GM18873 (cell line): ENCODE measurements at regions not wholly inside any gene's neighbourhood (a gene's known extent, or its start where the extent isn't known, plus 50 kb on each side); places are given as distances from the start of the nearest gene placed in this dataset.

Source experiments
- ATAC-seq: cut with Tn5 transposase; IDR thresholded peaks from one replicate; pipeline ENCODE4 v1.9.1; 2021; ENCODE audit warnings: mild to moderate bottlenecking, moderate library complexity, moderate number of reproducible peaks; ENCODE audit not compliant: unreplicated experiment, low FRiP score

GRCh38 chr12:126095748-126096510, 1030.7 kb downstream of the AACS start:
- no peak for ATAC-seq

- ATAC-seq = no peak
These were observed 1041.5 kb downstream of the AACS start for GRCh38 chr12:126106706-126107105.

GRCh38 chr12:126107659-126108058, 1042.4 kb downstream of the AACS start:
- no peak for ATAC-seq

GRCh38 chr12:126108247-126108646, 1043.0 kb downstream of the AACS start:
- no peak for ATAC-seq

- ATAC-seq = no peak
These were observed 1046.9 kb downstream of the AACS start for GRCh38 chr12:126112141-126112540.

DNA sequence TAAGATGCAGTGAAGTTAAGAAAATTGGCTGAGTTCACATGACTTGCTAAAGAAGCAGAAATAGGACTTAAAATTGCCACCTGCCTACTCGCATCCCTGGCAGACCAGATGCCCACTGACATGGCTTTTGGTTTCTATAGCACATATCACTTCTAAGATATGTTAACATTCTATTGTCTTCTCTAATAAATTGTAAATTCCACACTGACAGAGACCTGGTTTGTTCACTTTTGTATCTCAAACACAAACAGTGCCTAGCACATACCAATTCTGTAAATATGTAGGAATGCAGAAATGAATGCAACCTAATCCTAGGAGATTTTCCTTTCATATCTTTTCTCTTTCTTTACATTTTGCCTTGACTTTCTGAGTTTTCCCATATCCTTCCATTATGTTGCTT, 1047.6 kb downstream of the AACS start:
- ATAC-seq = no peak

DNA sequence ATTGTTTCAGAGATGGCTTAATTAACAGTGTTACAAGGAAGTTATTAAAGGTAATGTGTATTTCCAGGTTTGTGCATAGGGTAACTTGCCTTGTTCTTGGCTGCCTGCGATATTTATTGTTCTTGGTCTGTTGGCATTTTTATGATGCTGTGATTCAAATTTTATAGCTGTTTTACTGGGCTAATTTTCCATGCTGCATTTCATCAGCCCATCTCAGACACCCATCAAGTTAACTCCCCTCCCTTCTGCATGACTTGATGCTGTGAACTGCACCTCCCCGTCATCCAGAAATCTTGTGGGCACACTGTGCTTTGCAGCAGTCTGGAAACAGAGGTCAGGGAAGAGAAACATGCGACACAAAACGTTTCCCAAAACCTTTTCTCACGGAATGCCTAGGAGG, 1049.2 kb downstream of the AACS start:
- no peak for ATAC-seq

DNA sequence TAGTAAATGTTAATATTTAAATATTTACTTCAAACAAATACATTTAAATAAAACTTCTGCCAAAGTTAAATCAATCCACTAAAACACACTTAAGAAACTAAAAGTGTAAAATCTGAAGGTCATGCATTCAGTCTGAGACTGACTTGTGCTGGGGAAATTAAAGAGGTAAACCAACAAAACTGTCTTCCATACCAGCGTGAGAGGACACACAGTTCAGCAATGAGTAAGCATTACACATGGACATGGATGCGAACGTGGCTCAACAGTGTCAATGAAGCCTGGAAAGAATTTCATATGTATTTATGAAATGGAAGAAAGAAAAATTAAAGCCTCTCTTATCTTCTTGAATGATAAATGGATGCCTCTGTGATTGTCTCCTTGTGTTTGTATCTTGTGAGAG, 1052.3 kb downstream of the AACS start:
- no peak for ATAC-seq

GRCh38 chr12:126139355-126139754, 1074.1 kb downstream of the AACS start:
- ATAC-seq = no peak

DNA sequence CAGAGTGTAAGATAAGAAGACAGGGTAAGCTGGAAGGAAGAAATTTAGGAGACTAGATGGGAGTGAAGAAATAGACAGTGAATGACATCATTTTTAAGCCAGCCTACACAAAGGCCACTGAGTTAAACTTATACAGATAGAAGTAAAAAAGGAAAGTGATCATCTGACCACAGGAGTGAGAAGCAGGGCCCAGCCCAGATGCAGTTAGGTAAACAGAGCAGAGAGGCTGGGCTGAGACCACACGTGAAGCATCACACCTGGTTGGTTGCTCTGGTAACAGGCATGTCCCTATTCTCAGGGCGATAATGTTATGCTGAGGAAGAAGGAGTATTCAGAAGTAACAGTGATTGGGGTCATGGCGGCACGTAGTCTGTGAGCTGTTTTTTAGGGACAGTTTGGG, 1079.4 kb downstream of the AACS start:
- no peak for ATAC-seq

DNA sequence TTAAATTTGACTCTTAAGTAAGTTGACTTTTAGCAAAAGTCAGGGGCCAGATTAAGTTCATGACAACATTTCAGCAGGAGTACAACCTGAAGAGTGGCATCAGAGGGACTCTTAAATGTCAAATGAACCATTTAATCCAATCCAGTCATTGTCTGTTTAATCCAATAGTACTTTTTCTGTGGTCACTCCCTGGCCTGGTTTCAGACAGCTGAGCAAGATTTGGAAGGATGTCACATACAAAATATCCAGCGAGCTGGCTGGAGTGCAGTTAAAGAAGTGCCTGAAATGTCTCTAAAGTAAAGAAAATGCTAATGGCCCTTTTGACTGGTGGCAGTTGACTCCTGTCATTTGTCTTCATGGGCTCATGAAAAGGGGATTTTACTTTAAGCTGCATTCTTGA, 1082.1 kb downstream of the AACS start:
- ATAC-seq = no peak

DNA sequence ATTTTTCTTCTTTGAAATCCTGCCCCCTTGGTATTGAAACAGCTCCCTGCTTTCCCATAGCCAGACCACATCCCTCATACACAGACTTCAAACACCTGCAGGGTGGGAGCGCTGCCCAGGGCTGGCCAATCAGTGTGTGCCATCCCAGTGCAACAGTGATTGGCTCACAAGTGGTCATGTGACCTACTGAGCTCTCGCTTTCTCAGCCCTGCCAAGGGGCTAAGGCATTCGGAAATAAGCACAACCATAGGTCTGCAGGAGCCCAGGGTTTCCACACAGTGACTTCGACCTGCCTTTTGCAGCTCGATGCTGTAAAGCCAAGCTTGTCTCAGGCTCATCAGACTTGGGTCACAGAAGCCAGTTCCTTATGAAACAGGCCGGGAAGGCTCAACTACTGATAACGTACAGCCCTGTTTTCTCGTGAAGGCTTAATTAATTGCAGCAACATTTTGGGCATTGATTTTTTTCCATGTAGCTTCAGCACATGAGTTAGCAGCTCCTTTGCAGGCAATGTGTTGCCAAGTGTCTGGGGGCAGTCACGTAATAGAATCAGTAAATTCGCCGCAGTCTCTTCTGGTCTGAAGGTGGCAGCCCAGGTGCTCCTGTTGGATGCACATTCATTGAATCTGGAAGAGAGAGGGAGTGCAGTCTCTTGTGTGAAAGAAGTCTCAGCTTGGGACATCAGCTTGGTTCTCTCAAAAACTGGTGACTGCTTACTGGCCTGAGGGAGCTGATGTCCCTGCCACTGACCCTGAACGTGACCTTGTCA, 1091.8 kb downstream of the AACS start:
- ATAC-seq = no peak

DNA sequence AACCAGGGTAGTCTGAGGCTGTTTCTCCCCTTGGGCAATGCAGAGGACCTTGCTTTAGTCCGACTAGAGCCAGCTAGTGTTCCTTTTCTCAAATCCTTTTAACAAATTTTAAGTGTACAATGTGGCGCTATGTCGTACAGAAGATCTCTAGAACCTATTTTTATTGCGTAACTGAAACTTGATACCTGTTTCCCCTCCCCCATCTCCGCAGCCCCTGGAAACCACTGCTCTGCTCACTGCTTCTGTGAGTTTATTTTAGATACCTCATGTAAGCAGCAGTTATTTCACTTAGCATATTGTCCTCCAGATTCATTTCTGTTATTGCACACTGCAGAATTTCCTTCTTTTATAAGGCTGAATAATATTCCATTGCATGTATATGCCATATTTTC, 1092.3 kb downstream of the AACS start:
- ATAC-seq = no peak

DNA sequence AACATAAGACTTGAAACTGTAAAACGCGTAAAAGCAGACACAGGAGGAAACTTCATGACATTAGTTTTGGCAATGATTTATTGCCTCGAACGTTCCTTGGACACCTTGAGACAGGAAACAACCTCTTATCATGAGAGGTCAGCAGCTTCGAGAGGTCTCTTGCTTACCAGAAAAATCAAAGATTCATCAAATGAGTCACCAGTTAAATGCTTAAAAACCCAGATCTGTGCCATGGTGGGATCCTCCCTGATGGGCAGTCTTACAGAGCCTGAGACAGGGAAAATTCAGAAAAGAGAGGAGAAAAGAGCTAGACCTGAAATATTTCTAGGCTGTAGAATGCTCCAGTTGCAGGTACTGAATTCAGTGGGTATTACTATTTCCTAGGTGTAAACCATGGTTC, 1093.9 kb downstream of the AACS start:
- no peak for ATAC-seq

DNA sequence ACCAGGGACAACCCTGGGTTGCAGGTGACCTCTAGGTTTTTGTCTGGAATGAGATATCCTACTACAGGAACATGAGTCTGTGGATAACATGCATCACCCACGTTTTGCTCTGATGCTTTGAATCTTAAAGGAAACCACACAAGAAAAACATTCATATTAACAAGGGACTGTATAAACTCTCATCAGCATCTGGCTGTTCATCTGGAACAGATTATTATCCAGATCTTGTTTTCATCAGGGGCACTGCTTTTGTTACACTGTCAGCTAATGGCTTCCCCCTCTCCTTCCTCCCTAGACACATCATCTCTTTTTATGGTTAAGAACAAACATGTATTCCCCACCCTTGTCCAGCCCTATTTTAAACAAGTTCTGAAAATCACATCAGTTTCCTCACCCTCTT, 1095.7 kb downstream of the AACS start:
- no peak for ATAC-seq

GRCh38 chr12:126163984-126164383, 1098.7 kb downstream of the AACS start:
- no peak for ATAC-seq

- ATAC-seq = no peak
These were observed 1106.8 kb downstream of the AACS start for GRCh38 chr12:126171937-126172559.

DNA sequence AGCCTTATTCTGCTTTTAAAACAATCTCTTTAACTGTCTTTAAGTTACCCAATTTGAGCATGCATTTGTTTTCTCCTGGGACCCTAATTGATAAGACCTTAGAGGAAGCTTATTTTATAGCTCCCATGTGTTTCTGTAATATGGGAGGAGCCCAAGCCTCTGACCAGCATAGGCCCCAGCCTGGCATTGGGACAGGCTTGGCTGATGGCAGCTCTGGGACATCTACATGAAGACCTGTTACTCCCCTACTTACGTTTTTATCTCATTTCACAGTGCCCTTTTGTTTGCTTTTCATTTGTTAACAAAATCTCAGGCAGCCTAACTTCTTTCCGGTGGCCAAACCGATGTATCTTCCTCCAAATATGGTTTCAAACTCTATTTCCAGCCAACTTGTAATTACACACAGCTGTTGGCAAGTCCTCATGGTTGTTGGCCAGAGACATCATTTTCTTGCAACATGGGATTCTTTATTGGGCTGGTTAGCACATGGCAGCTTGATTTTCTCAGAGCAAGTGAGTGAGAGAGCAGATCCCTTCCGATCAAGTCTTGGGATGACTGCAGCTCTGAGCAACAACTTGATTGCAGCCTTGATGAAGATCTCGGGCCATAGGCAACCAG, 1117.5 kb downstream of the AACS start:
- no peak for ATAC-seq

DNA sequence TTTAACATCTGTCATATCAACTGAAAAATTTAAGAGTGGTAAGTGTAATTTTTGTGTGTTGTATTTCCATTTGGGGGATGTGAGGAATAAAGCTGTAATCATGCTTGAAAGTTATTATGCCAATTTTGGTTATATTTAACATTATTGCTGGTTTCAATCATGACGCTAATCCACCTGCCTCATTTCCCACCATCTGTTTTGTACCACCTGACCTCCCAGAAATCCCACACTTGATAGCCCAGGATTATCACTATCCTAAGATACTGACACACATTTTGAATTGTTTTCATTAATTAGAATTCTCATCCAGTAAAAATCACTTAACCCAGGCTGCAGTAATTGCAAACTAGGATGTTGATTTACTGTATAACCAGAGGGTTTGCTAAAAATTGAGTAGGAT, 1119.8 kb downstream of the AACS start:
- no peak for ATAC-seq

DNA sequence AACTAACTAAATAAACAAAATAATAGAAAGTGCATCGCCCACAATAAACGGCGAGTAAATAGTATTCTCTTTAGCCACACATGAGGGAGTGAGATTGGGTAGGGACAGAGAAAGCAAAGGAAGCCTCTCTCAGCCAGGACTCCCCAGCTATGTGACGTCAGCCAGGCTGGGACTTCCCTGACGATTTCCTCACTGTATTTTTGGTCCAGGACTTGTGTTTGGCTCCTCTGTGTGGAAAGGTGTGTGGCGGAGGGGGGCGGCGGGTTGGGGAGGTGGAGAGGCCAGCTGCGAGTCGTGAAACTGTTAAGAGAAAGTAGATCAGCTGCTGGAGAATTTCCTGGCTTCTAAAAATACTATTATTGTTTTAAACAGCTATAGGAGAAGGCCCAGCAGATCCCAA, 1124.6 kb downstream of the AACS start:
- ATAC-seq = no peak
